ENCODE measurements at regions not wholly inside any gene's neighbourhood (a gene's known extent, or its start where the extent isn't known, plus 50 kb on each side); places are given as distances from the start of the nearest gene placed in this dataset.

DNA sequence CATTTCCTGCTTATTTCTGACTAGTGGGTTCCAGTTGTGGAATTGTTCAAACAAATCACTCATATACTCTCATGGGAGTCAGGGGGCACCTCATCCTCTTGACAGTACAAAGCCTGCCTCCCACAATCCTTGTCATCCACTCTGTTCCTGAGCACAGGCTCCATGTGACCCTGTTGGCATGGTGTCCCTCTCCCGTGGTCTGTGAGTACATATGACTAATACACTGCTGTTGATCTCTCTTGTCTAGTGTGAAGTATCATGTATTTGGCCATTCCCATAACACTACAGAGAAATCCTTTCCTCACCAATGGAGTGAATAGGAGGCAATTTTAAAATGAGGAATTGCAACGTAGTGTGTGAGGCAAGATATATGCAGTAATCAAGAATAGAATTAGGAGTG is 185.3 kb downstream of the OGFRL1 start:
- H3K27ac ChIP-seq (ENCODE audit: low read depth, low read length): no peak overlapping the region
- H3K36me3 ChIP-seq (ENCODE audit: control insufficient read depth, low read length): no peaks in the 10 kb centered on the region
- no peaks in the 10 kb centered on the region for H3K9me2 ChIP-seq (replicated peaks; ENCODE audit: control insufficient read depth, low read length)
- H3F3A ChIP-seq (ENCODE audit: control insufficient read depth, insufficient read depth): no peaks in the 10 kb centered on the region
- no peaks in the 10 kb centered on the region for H3K4me1 ChIP-seq (ENCODE audit: control insufficient read depth, low read length)
- TF ChIP-seq, protein P1, sequence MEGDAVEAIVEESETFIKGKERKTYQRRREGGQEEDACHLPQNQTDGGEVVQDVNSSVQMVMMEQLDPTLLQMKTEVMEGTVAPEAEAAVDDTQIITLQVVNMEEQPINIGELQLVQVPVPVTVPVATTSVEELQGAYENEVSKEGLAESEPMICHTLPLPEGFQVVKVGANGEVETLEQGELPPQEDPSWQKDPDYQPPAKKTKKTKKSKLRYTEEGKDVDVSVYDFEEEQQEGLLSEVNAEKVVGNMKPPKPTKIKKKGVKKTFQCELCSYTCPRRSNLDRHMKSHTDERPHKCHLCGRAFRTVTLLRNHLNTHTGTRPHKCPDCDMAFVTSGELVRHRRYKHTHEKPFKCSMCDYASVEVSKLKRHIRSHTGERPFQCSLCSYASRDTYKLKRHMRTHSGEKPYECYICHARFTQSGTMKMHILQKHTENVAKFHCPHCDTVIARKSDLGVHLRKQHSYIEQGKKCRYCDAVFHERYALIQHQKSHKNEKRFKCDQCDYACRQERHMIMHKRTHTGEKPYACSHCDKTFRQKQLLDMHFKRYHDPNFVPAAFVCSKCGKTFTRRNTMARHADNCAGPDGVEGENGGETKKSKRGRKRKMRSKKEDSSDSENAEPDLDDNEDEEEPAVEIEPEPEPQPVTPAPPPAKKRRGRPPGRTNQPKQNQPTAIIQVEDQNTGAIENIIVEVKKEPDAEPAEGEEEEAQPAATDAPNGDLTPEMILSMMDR (IDR thresholded peaks at IDR 0.05; ENCODE audit: low read depth, low read length, poor library complexity, severe bottlenecking): no peak
- TF ChIP-seq EZH2phosphoT487 (IDR thresholded peaks at IDR 0.05; ENCODE audit: borderline replicate concordance, low read length): no peak
- no peaks in the 10 kb centered on the region for H3K9me3 ChIP-seq (ENCODE audit: control insufficient read depth, insufficient read depth, low read length)
- H3K79me2 ChIP-seq (ENCODE audit: control insufficient read depth, low read length): no peaks in the 10 kb centered on the region
- H3K4me2 ChIP-seq (ENCODE audit: low read length): no peak overlapping the region
- H3K27me3 ChIP-seq (ENCODE audit: control insufficient read depth, low read length): peaks cover 6% of the 10 kb centered on the region; the same call in 1 of the 2 replicates
- H3K4me3 ChIP-seq (ENCODE audit: low read length): no peak overlapping the region
- H4K20me1 ChIP-seq (ENCODE audit: control insufficient read depth, insufficient read depth, low read depth, low read length): no peaks in the 10 kb centered on the region

- H3K4me3 ChIP-seq (ENCODE audit: low read length): no peak overlapping the region
- H3K4me1 ChIP-seq (ENCODE audit: control insufficient read depth, low read length): no peaks in the 10 kb centered on the region
- no peaks in the 10 kb centered on the region for H3K79me2 ChIP-seq (ENCODE audit: control insufficient read depth, low read length)
- no peak for TF ChIP-seq EZH2phosphoT487 (IDR thresholded peaks at IDR 0.05; ENCODE audit: borderline replicate concordance, low read length)
- TF ChIP-seq, protein P1 (IDR thresholded peaks at IDR 0.05; ENCODE audit: low read depth, low read length, poor library complexity, severe bottlenecking): no peak
- no peaks in the 10 kb centered on the region for H3K9me3 ChIP-seq (ENCODE audit: control insufficient read depth, insufficient read depth, low read length)
- no peaks in the 10 kb centered on the region for H4K20me1 ChIP-seq (ENCODE audit: control insufficient read depth, insufficient read depth, low read depth, low read length)
- H3K27me3 ChIP-seq (ENCODE audit: control insufficient read depth, low read length): peaks cover 6% of the 10 kb centered on the region; the same call in 1 of the 2 replicates
- no peak overlapping the region for H3K27ac ChIP-seq (ENCODE audit: low read depth, low read length)
- no peaks in the 10 kb centered on the region for H3K36me3 ChIP-seq (ENCODE audit: control insufficient read depth, low read length)
- no peaks in the 10 kb centered on the region for H3F3A ChIP-seq (ENCODE audit: control insufficient read depth, insufficient read depth)
- no peaks in the 10 kb centered on the region for H3K9me2 ChIP-seq (replicated peaks; ENCODE audit: control insufficient read depth, low read length)
- no peak overlapping the region for H3K4me2 ChIP-seq (ENCODE audit: low read length)
Observed at GRCh38 chr6:71474942-71475341, 186.3 kb downstream of the OGFRL1 start.

GRCh38 chr6:71476371-71476770 is 187.8 kb downstream of the OGFRL1 start:
- Histone ChIP-seq H4K20me1 (ENCODE audit: control insufficient read depth, insufficient read depth, low read depth, low read length) (no peaks in the 10 kb centered on the region), H3F3A (ENCODE audit: control insufficient read depth, insufficient read depth) (no peaks in the 10 kb centered on the region), H3K79me2 (ENCODE audit: control insufficient read depth, low read length) (no peaks in the 10 kb centered on the region), H3K27ac (ENCODE audit: low read depth, low read length) (no peak overlapping the region), H3K9me3 (ENCODE audit: control insufficient read depth, insufficient read depth, low read length) (no peaks in the 10 kb centered on the region), H3K4me3 (ENCODE audit: low read length) (no peak overlapping the region), H3K36me3 (ENCODE audit: control insufficient read depth, low read length) (no peaks in the 10 kb centered on the region), H3K27me3 (ENCODE audit: control insufficient read depth, low read length) (peaks cover 8% of the 10 kb centered on the region; the same call in 1 of the 2 replicates), H3K4me1 (ENCODE audit: control insufficient read depth, low read length) (no peaks in the 10 kb centered on the region), H3K9me2 (replicated peaks; ENCODE audit: control insufficient read depth, low read length) (no peaks in the 10 kb centered on the region), H3K4me2 (ENCODE audit: low read length) (no peak overlapping the region)
- TF ChIP-seq EZH2phosphoT487 (IDR thresholded peaks at IDR 0.05; ENCODE audit: borderline replicate concordance, low read length): no peak
- TF ChIP-seq, protein P1 (IDR thresholded peaks at IDR 0.05; ENCODE audit: low read depth, low read length, poor library complexity, severe bottlenecking): no peak

All from DOHH2 (cell line).